WERI-Rb-1 (cell line): ENCODE measurements at regions not wholly inside any gene's neighbourhood (a gene's known extent, or its start where the extent isn't known, plus 50 kb on each side); places are given as distances from the start of the nearest gene placed in this dataset.

ENCODE experiments used
- DNase-seq: peaks from one replicate; pipeline ENCODE4 v3.0.0-alpha.2; 2020
- H3K27ac ChIP-seq: fragments of 250-450 bp; sonication (Bioruptor Pico); 2 replicates; pipeline ENCODE4 v1.5.1; 2020; ENCODE audit warnings: mild to moderate bottlenecking, moderate library complexity
- H3K27me3 ChIP-seq: fragments of 250-450 bp; sonication (Bioruptor Pico); 2 replicates; pipeline ENCODE4 v1.5.1; 2021; ENCODE audit warnings: mild to moderate bottlenecking, low read depth, moderate library complexity; ENCODE audit not compliant: insufficient read depth, severe bottlenecking
- H3K36me3 ChIP-seq: fragments of 250-450 bp; sonication (Bioruptor Pico); 2 replicates; pipeline ENCODE4 v1.5.1; 2020; ENCODE audit warnings: mild to moderate bottlenecking, moderate library complexity
- H3K4me3 ChIP-seq: 2 replicates; pipeline ENCODE4 v1.5.1; 2011; ENCODE audit warnings: low read depth, mild to moderate bottlenecking, control low read depth, low read length
- H3K9me3 ChIP-seq: fragments of 250-450 bp; sonication (Bioruptor Pico); 2 replicates; pipeline ENCODE4 v1.5.1; 2021; ENCODE audit warnings: mild to moderate bottlenecking, moderate library complexity; ENCODE audit not compliant: severe bottlenecking
- TF ChIP-seq, protein P1 (sequence below): IDR thresholded peaks from 2 replicates; pipeline ENCODE4 v1.5.1; 2011; ENCODE audit warnings: low read depth, mild to moderate bottlenecking, control low read depth, inconsistent platforms, low read length

DNA sequence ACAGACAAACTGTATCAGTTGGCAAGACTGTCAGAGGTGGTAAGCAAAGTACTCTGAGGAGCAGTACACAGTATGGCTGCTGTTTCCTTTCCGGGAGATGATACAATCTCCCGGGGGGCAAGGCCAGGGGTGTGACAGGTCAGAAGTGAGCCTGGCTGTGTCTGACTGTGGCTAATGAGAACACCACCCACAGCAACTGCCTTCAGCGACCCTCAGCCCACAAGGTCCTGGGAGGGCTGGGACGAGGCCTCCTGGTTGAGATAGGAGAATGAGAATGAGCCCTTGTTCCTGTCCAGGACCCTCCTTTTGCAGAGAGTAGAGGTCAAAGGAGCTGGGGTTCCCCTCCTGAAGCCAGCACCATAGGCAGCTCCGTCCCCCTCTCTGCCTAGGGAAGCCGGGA, 421.7 kb downstream of the TCERG1L start:
- no peaks in the 10 kb centered on the region for H3K36me3 ChIP-seq
- DNase-seq: no peak
- TF ChIP-seq, protein P1, sequence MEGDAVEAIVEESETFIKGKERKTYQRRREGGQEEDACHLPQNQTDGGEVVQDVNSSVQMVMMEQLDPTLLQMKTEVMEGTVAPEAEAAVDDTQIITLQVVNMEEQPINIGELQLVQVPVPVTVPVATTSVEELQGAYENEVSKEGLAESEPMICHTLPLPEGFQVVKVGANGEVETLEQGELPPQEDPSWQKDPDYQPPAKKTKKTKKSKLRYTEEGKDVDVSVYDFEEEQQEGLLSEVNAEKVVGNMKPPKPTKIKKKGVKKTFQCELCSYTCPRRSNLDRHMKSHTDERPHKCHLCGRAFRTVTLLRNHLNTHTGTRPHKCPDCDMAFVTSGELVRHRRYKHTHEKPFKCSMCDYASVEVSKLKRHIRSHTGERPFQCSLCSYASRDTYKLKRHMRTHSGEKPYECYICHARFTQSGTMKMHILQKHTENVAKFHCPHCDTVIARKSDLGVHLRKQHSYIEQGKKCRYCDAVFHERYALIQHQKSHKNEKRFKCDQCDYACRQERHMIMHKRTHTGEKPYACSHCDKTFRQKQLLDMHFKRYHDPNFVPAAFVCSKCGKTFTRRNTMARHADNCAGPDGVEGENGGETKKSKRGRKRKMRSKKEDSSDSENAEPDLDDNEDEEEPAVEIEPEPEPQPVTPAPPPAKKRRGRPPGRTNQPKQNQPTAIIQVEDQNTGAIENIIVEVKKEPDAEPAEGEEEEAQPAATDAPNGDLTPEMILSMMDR: no peak
- H3K4me3 ChIP-seq: no peak overlapping the region
- H3K27ac ChIP-seq: no peak overlapping the region
- H3K27me3 ChIP-seq: no peaks in the 10 kb centered on the region
- H3K9me3 ChIP-seq: no peaks in the 10 kb centered on the region

- Histone ChIP-seq H3K27me3 (no peaks in the 10 kb centered on the region), H3K9me3 (no peaks in the 10 kb centered on the region), H3K27ac (no peak overlapping the region), H3K4me3 (no peak overlapping the region), H3K36me3 (no peaks in the 10 kb centered on the region)
- TF ChIP-seq, protein P1: no peak
- DNase-seq: no peak
Measured at GRCh38 chr10:130891066-130891465, 420.5 kb downstream of the TCERG1L start.

GRCh38 chr10:130894471-130894870, 417.1 kb downstream of the TCERG1L start:
- Histone ChIP-seq H3K27me3 (no peaks in the 10 kb centered on the region), H3K27ac (no peak overlapping the region), H3K4me3 (no peak overlapping the region), H3K36me3 (no peaks in the 10 kb centered on the region), H3K9me3 (no peaks in the 10 kb centered on the region)
- DNase-seq: no peak
- TF ChIP-seq, protein P1: no peak

DNA sequence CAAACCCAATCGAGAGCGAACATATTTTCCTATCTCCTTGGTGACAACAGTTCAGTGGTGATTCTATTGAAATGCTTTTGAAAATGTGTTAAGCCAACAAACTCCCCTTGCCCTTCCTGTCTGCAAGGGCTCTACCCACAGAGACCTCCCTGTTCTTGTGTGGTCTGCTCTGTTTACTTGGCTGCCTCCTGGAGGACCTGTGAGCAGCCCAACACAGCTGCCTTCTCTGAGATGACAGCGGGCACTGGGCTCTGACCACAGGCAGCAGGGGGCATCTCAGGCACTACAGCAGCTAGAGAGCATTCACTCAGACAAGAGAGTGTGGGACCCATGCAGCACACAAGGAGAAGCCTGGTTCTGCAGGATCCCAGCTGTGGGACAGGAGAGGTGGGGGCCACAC, 416.4 kb downstream of the TCERG1L start:
- Histone ChIP-seq H3K36me3 (no peaks in the 10 kb centered on the region), H3K27me3 (no peaks in the 10 kb centered on the region), H3K27ac (no peak overlapping the region), H3K9me3 (no peaks in the 10 kb centered on the region), H3K4me3 (no peak overlapping the region)
- no peak for DNase-seq
- TF ChIP-seq, protein P1: no peak

DNA sequence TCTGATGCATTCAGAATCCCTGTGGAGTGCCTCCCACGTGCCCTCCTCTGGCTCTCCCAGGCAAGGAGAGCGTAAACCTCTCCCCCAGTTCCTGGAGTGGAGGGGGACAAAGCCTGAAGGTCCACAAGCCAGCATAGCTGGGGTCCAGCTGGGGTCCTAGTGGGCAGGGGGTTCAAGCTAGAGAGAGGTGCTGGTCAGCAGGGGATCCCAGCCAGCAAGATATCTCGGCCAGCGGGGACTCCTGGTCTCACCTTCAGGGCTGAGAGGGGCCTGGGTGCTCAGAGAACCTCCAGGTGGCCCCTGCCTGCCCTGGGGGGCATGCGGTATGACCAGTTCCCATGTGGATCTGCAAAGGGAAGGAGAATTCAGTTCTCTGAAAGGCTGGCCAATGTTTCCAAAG, 413.7 kb downstream of the TCERG1L start:
- H3K27me3 ChIP-seq: no peaks in the 10 kb centered on the region
- TF ChIP-seq, protein P1: no peak
- no peak overlapping the region for H3K4me3 ChIP-seq
- H3K9me3 ChIP-seq: no peaks in the 10 kb centered on the region
- no peaks in the 10 kb centered on the region for H3K36me3 ChIP-seq
- DNase-seq: no peak
- no peak overlapping the region for H3K27ac ChIP-seq

- Histone ChIP-seq H3K27me3 (no peaks in the 10 kb centered on the region), H3K27ac (no peak overlapping the region), H3K36me3 (no peaks in the 10 kb centered on the region), H3K4me3 (no peak overlapping the region), H3K9me3 (no peaks in the 10 kb centered on the region)
- TF ChIP-seq, protein P1: no peak
- no peak for DNase-seq
Measured at GRCh38 chr10:130898381-130898780, 413.1 kb downstream of the TCERG1L start.
